Ascending aorta (tissue), 2 donors: ENCODE measurements at regions not wholly inside any gene's neighbourhood (a gene's known extent, or its start where the extent isn't known, plus 50 kb on each side); places are given as distances from the start of the nearest gene placed in this dataset.
"Not testable (repeated sequence)": the region's sequence is repeated elsewhere in the genome, so short reads cannot be mapped to it uniquely, and the experiment has no call there.

Experiments
- DNase-seq, 2 donors: peaks; one replicate each; pipeline ENCODE4 v3.0.0-alpha.2; 2019; ENCODE audit warnings: low spot score in 2 of 2
- H3K27ac ChIP-seq, 2 donors: fragments of 200-600 bp; sonication (generic); one replicate each; pipeline ENCODE4 v1.5.1; 2016 to 2017; ENCODE audit warnings: mild to moderate bottlenecking in 1 of 2
- H3K27me3 ChIP-seq: fragments of 200-600 bp; sonication (generic); one replicate; pipeline ENCODE4 v1.5.1; 2017
- H3K36me3 ChIP-seq, 2 donors: fragments of 200-600 bp; sonication (generic); one replicate each; pipeline ENCODE4 v1.5.1; 2016
- H3K4me1 ChIP-seq, 2 donors: fragments of 200-600 bp; sonication (generic); one replicate each; pipeline ENCODE4 v1.5.1; 2016 to 2017; ENCODE audit warnings: mild to moderate bottlenecking in 1 of 2
- H3K4me3 ChIP-seq, 2 donors: fragments of 200-600 bp; sonication (generic); one replicate each; pipeline ENCODE4 v1.5.1; 2016 to 2017; ENCODE audit warnings: mild to moderate bottlenecking in 1 of 2
- H3K9me3 ChIP-seq, 2 donors: fragments of 200-600 bp; sonication (generic); one replicate each; pipeline ENCODE4 v1.5.1; 2016
- intact Hi-C: fragments of 100-400 bp; cut with DNase I; formaldehyde crosslinking; loops from one replicate; pipeline ENCODE4 v1.15.1; 2023
- TF ChIP-seq, protein P1 (sequence below), 3 experiments: fragments of 200-600 bp in 2 of 3; fragments of 450-650 bp in 1 of 3; sonication (generic) in 2 of 3; IDR thresholded peaks; one replicate each; pipeline ENCODE4 v1.5.1; 2016 to 2019; ENCODE audit warnings: antibody characterized with exemption in 3 of 3, mild to moderate bottlenecking in 1 of 3, moderate library complexity in 1 of 3

DNA sequence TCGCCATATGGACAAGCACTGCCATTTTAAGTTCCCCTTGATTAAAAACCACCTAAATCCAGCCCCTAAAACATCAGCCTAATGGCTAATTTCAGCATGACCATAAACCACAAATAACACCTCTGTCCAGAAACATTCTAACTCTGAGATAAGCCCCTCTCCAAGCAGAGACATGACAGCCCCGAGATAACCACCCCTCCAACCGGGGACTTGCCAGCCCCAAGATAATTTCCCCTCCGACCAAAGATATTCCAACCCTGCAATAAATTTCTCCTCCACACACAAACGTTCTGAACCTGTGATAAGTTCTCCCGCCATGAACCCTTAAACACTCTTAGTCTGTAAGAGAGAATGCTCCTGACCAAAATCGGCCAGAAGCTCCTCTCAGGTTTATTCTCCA lies 586.8 kb downstream of the EDEM1 start:
- no peak for DNase-seq
- Histone ChIP-seq H3K27ac (no peak overlapping the region), H3K27me3 (no peaks in the 10 kb centered on the region), H3K9me3 (no peaks in the 10 kb centered on the region), H3K4me1 (no peaks in the 10 kb centered on the region), H3K36me3 (no peaks in the 10 kb centered on the region), H3K4me3 (no peak overlapping the region)
- intact Hi-C loops: no loop called here
- TF ChIP-seq, protein P1, sequence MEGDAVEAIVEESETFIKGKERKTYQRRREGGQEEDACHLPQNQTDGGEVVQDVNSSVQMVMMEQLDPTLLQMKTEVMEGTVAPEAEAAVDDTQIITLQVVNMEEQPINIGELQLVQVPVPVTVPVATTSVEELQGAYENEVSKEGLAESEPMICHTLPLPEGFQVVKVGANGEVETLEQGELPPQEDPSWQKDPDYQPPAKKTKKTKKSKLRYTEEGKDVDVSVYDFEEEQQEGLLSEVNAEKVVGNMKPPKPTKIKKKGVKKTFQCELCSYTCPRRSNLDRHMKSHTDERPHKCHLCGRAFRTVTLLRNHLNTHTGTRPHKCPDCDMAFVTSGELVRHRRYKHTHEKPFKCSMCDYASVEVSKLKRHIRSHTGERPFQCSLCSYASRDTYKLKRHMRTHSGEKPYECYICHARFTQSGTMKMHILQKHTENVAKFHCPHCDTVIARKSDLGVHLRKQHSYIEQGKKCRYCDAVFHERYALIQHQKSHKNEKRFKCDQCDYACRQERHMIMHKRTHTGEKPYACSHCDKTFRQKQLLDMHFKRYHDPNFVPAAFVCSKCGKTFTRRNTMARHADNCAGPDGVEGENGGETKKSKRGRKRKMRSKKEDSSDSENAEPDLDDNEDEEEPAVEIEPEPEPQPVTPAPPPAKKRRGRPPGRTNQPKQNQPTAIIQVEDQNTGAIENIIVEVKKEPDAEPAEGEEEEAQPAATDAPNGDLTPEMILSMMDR (IDR thresholded peaks at IDR 0.05): no peak

GRCh38 chr3:5775100-5775499 lies 587.6 kb downstream of the EDEM1 start:
- H3K9me3 ChIP-seq, H3K27me3 ChIP-seq, H3K27ac ChIP-seq, H3K4me3 ChIP-seq, intact Hi-C loops, DNase-seq, H3K4me1 ChIP-seq, H3K36me3 ChIP-seq: not testable (repeated sequence)

- Histone ChIP-seq H3K36me3 (no peaks in the 10 kb centered on the region), H3K27ac (no peak overlapping the region), H3K27me3 (no peaks in the 10 kb centered on the region), H3K9me3 (no peaks in the 10 kb centered on the region), H3K4me3 (no peak overlapping the region), H3K4me1 (no peaks in the 10 kb centered on the region)
- no peak for DNase-seq
- TF ChIP-seq, protein P1 (IDR thresholded peaks at IDR 0.05): no peak
- intact Hi-C loops: no loop called here
Observed at GRCh38 chr3:5784690-5785089, 597.2 kb downstream of the EDEM1 start.

- intact Hi-C loops: no loop called here
- no peak overlapping the region for H3K27ac ChIP-seq
- H3K4me1 ChIP-seq: no peaks in the 10 kb centered on the region
- no peaks in the 10 kb centered on the region for H3K9me3 ChIP-seq
- no peak for DNase-seq
- H3K4me3 ChIP-seq: no peak overlapping the region
- no peaks in the 10 kb centered on the region for H3K27me3 ChIP-seq
- no peaks in the 10 kb centered on the region for H3K36me3 ChIP-seq
- TF ChIP-seq, protein P1 (IDR thresholded peaks at IDR 0.05): no peak
Observed at GRCh38 chr3:5787861-5788488, 600.5 kb downstream of the EDEM1 start.

DNA sequence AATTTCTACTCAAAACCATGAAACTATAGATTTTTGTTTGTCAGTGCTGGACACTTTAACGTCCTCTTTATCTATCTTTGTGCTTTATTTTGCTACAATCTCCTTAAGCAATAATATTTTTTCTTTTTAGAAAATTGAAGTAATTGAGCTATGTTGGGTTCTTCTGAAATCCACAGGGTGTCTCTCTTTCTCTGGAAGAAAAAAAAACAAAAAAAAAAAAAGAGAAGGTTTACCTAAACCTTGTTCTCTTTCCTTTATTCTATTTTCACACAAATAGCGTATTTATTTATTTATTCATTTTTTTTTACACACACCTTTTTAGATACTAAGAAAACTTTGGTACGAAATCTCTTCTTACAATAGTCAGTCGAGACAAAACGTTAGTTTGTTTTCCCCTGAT lies 601.0 kb downstream of the EDEM1 start:
- Histone ChIP-seq H3K36me3 (no peaks in the 10 kb centered on the region), H3K27ac (no peak overlapping the region), H3K4me3 (no peak overlapping the region), H3K4me1 (no peaks in the 10 kb centered on the region), H3K27me3 (no peaks in the 10 kb centered on the region), H3K9me3 (no peaks in the 10 kb centered on the region)
- DNase-seq: no peak
- intact Hi-C loops: no loop called here
- TF ChIP-seq, protein P1 (IDR thresholded peaks at IDR 0.05): no peak

DNA sequence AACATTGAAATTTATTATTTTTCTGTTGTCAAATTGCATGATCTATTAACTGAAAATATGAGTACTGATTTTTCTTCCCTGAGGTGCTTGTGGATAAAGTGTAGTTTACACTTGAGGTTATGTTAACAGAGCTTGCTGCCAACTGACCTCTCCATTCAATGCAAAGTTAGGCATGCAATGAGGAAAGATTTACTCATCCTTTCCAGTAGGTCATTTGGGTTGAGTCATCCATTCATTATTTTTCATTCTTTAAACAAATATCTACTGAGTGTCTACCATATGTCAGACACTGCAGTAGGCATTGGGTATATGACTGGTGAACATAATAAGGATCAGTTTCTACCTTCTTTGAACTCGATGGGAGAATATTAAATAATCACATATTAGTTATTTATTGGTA lies 604.1 kb downstream of the EDEM1 start:
- Histone ChIP-seq H3K4me1 (no peaks in the 10 kb centered on the region), H3K9me3 (no peaks in the 10 kb centered on the region), H3K4me3 (no peak overlapping the region), H3K27ac (no peak overlapping the region), H3K27me3 (no peaks in the 10 kb centered on the region), H3K36me3 (no peaks in the 10 kb centered on the region)
- no peak for DNase-seq
- intact Hi-C loops: no loop called here
- TF ChIP-seq, protein P1 (IDR thresholded peaks at IDR 0.05): no peak
